ENCODE measurements at regions not wholly inside any gene's neighbourhood (a gene's known extent, or its start where the extent isn't known, plus 50 kb on each side); places are given as distances from the start of the nearest gene placed in this dataset.
A peak's percentile ranks its signal among the peaks of the same experiment; 100 is the strongest.

DNA sequence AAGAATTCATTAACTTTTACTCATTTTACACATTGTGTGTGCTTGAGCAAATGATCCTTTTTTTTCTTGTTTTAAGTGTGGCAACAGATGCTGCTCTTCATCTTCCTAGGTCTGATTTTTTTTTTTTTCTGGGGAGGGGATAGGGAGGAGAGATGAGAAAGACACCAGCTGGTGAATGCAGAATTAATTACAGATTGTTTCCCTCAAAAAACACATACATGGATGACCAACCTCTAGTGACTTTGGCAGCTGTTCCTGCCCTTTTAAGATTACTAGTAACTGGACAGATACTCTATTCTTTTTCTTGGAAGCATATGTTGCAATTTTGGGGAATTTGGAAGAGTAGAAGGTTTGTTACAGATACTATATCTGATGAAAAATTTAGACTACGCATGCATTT is 103.6 kb upstream of the MYO16 start:
- peak in 1 of 4 donors; percentile 1 for DNase-seq (ENCODE audit: low read depth in 4 of 4, low spot score in 2 of 4)

DNA sequence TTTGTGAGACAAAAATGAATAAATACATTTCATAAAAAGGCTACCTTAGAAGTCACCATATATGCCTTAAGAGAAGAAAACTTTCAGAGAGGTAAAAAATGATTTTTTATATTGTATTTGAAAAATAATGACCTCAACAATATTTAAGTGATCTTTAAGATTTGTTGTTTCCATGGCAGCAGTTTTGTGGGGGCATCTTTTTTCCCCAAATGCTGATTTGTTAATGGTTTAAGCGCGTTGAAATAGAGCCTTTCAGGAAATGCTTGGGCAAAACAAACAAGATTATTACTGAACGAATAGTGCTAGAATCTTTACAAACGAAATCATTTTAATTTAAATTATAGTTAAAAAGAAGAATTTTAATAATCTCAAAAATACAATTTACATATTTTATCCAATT is 103.1 kb upstream of the MYO16 start:
- DNase-seq (ENCODE audit: low read depth in 4 of 4, low spot score in 2 of 4), result no peak

DNA sequence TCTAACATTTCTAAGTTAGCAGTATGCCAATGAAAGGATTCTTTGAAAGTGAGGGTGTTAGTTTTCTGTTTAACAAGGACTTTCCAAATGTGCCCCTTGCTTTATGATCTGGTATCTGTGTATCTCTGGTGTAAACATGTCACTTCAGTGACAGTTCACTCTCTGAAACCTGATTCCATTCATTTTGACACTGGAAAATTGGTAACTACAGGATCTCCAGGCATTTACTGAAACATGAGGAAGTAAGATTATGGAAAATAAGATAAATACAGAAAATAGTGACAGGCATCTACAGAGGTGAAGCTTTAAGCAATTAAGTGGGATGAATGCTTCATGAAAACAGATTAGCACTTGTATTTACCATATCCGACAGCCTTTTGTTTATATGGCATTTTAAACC is 101.6 kb upstream of the MYO16 start:
- DNase-seq (ENCODE audit: low read depth in 4 of 4, low spot score in 2 of 4), result no peak

DNA sequence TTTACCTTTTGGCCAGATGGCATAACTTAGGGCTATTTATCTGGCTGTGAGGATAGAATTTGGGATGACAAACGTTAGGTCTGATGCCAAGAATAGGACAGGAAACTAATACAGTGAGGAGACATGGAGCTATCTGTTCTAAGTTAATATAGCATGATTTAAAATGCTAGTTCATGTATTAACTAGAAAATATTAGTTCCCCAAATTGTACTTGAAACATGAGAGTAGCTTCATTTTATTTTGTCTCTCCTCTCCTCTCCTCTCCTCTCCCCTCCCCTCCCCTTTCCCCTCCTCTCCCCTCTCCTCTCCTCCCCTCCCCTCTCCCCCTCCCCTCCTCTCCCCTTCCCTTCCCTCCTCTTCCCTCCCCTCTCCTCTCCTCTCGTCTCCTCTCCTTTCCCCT is 101.1 kb upstream of the MYO16 start:
- DNase-seq (ENCODE audit: low read depth in 4 of 4, low spot score in 2 of 4), result no peak

DNA sequence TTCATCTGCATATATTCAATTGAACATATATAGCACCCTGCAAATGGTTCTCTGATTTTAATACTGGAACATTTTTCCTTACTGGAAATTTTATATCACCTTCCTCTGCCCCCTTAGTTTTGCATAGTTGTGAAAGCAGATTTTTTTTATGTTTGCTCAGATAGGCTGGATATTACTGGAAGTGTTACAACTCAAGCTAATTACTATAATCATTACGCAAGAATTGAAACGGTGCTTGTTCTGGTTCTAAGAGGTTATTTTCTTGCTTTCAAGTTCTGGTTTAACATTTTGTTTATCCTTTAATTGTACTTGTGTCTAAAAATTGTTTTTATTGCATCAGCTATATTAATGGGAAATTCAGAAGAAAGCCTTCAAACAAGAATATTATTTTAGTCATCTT is 95.6 kb upstream of the MYO16 start:
- no peak for DNase-seq (ENCODE audit: low read depth in 4 of 4, low spot score in 2 of 4)

DNA sequence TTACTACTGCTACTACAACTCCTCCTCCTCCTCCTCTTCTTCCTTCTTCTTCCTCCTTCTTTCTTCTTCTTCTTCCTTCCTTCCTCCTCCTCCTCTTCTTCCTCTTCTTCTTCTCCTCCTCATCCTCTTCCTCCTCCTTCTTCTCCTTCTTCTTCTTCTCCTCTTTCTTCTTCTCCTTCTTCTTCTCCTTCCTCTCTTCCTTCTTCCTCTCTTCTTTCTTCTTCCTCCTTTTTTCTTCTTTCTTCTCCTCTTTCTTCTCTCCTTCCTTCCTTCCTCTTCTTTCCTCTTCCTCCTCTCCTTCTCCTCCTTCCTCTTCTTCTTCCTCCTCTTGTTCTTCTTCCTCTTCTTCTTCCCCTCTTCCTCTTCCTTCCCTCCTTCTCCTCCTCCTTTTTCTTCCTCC is 94.7 kb upstream of the MYO16 start:
- no peak for DNase-seq (ENCODE audit: low read depth in 4 of 4, low spot score in 2 of 4)

DNA sequence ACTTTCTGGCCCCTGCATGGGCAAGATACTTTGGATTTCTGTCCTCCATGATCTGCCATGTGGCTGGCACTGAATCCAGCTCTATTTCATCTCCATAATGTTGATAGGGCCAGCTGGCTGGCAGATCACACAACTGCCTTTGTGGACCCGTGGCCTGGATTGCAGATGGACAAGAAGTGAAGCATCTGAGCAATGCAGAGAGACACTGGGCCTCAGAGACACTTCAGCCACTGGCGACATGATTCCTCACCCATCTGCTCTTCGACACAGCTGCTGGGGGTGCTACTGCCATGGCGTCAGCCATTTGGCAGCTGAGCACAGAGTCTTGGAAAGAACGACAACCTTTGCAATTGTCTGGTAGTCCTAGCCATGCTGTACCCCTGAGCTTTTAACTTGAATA is 79.5 kb upstream of the MYO16 start:
- DNase-seq (ENCODE audit: low read depth in 4 of 4, low spot score in 2 of 4), result no peak

DNA sequence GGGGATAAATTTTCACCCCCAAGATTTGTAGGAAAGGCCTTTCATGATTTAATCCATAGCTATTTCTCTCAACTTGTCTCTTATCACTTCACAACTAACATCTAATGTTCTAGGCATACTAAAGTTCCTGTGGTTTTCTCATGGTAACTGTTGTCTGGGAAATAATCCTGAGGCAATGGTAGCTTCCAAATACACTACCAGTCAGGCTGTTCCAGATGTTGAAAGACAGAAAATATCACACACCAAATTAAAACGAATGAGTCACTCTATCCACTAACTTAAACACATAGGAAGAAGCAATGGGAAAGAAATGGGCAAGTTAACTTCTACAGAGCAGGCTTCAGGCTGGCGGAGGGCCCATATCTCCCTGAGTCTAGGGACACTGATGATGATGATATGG is 77.7 kb upstream of the MYO16 start:
- DNase-seq (ENCODE audit: low read depth in 4 of 4, low spot score in 2 of 4), result no peak

DNA sequence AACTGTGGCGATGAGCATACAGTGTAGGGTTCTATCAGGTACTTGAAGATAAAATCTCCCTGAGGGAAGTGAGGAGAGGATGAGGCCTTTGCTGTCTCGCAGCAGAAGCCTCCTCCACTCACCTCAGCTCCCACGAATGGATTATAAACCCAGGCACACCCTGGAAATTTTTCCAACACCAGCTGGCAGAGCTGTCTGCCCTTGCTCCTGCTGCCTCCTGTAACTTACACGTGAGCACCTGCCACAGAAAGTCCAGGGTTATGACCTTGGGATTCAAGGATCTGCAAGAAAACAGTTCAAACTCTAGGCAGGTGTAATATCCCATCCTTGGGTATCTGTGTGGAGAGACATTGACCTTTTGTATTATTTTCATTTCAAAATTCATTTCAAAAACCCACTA is 70.9 kb upstream of the MYO16 start:
- DNase-seq (ENCODE audit: low read depth in 4 of 4, low spot score in 2 of 4), result no peak

DNA sequence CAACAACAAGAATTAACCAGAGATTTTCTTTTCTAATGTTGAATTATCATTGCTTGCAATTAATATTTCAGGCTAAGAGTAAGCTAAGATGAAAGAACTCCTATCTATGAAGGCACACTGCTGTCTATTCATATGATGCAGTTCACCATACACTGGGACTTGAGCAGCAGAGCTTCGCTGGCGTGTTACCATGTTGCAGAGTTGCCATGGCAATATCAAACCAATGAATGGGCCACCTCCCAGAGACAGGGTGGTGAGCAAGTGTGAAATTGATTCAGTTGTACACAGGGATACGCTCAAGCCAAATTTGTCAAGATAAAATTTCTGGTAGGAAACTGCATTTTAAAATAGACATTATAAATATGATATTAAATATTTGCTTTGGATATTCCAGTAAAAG is 69.3 kb upstream of the MYO16 start:
- DNase-seq (ENCODE audit: low read depth in 4 of 4, low spot score in 2 of 4), result no peak

DNA sequence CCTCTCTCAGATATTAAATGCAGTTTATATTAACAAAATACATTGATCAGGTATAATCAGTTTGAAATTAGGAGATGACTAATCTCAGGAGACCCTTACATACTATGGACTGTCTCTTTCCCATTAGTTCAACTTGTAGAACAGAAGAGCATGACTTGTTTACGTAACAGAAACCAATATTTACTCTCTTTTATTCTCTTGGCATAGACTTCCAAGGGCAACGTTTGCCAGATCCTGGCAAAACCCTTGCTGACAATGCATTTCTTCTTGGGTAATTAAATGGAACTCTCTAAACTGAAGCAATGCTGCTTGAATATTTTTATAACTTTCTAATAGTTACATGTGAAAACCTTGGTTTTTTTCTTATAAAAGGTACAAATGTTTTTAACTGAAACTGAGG is 68.3 kb upstream of the MYO16 start:
- DNase-seq (ENCODE audit: low read depth in 4 of 4, low spot score in 2 of 4), result no peak

DNA sequence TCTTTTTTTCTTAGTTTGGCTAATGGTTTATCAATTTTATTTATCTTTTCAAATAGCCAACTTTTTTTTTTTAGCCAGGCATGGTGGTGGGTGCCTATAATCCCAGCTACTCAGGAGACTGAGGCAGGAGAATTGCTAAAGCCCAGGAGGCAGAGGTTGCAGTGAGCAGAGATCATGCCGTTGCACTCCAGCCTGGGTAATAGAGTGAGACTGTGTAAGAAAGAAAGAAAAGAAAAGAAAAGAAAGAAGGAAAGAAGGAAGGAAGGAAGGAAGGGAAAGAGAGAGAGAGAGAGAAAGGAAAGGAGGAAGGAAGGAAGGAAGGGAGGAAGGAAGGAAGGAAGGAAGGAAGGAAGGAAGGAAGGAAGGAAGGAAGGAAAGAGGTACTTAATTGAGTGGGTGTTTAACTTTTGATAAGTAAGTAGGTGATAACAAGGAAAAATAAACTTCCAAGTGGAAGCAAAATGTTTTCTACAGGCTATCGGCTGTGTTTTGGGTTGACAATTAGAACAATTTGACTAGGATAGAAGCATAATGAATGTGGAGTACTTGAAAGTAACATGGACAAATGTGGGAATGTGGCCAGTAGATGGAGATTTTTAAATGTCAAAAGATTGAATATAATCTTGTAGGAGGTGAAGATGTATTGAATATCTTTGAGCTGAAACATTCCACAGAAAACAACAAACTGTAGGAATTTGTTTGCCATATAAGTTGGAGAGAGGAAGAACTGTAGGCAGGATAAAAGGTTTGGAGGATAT is 62.8 kb upstream of the MYO16 start:
- DNase-seq (ENCODE audit: low read depth in 4 of 4, low spot score in 2 of 4), result no peak

DNA sequence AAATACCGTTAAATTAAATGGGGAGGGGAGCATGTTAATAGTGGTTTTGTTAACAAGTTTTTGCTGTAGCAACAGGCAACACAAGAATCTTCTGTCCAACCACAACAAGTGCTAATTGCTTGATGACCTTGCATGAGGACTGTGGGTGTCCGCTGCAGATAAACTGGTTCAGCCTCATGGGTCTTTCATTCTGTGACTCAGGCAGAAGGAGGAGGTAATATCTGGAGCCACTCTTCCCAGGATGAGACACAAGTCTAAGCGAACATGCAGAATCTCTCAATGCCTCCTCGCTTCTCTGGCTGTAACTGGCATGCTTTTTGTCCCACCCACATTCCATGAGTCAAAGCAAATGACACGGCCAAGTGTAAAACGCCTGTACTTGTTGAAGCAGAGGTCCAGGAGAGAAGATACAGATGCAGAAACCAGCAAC is 56.6 kb upstream of the MYO16 start:
- DNase-seq (ENCODE audit: low read depth in 4 of 4, low spot score in 2 of 4), result no peak

DNA sequence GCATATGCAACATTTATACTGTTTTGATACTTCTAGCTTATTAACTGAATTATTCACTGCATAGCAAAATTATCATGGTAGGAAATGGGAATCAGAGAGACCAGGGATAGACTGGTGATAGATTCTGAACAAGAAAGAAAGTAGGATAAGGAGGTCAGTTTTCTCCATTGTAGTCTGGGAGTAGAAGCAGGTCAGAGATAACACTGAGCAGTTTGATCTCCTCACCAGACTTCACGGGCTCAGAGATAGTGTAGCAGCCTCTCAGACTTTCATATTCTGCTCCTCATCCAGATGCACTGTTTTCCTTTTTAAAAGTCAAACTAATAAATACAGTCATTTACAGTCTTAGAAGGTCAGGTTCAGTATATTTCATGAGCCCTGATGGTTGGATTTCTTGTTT is 56.0 kb upstream of the MYO16 start:
- no peak for DNase-seq (ENCODE audit: low read depth in 4 of 4, low spot score in 2 of 4)

DNA sequence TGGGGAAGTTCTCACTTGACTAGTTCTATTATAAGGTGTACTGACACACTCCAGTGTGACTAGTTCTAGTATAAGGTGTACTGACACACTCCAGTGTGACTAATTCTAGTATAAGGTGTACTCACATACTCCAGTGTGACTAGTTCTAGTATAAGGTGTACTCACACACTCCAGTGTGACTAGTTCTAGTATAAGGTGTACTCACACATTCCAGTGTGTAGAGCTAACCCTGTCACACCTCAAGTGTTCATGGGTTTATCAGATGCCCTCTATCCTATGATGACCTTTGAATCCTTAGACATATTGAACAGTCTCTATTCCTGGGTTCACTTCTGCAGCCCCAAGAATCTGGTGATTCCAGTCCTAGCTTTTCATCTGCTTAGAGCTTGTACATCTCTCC is 54.6 kb upstream of the MYO16 start:
- no peak for DNase-seq (ENCODE audit: low read depth in 4 of 4, low spot score in 2 of 4)

DNA sequence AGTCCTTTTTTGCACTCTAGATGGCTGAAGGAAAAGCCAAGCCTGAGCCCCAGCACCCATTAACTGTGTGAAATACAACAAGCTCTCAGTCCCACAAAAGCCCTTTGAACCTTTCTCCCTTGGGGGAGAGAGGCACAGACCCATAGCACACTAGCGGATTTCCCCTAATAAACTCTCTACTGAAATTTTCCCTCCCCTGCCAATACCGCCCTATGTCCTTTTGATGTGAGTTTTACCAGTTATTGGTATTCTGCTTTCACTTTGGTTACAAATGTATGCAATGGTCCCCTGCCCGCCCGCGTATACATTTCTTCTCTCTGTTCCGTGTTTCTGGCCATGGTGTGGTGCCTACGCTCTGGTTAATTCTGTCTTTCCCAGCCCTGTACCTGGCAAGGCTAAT is 54.0 kb upstream of the MYO16 start:
- no peak for DNase-seq (ENCODE audit: low read depth in 4 of 4, low spot score in 2 of 4)

Measured in left renal cortex interstitium (tissue), 4 donors.